SU-DHL-6 (cell line): ENCODE measurements at regions not wholly inside any gene's neighbourhood (a gene's known extent, or its start where the extent isn't known, plus 50 kb on each side); places are given as distances from the start of the nearest gene placed in this dataset.

Experiments
- H2AFZ ChIP-seq: fragments of 200-600 bp; sonication (generic); 2 replicates; pipeline ENCODE4 v1.6.1; 2014; ENCODE audit warnings: low read depth, mild to moderate bottlenecking, moderate library complexity, mixed read lengths, antibody characterized with exemption, low read length; ENCODE audit not compliant: severe bottlenecking
- H3F3A ChIP-seq: fragments of 200-600 bp; shearing (Covaris generic); 2 replicates; pipeline ENCODE4 v1.6.0; 2016; ENCODE audit warnings: antibody characterized with exemption, mild to moderate bottlenecking; ENCODE audit not compliant: insufficient read depth
- H3K27ac ChIP-seq: fragments of 200-600 bp; sonication (generic); 2 replicates; pipeline ENCODE4 v1.5.1; 2016; ENCODE audit warnings: low read depth, mild to moderate bottlenecking, low read length, moderate library complexity, mixed read lengths
- H3K27me3 ChIP-seq: fragments of 200-600 bp; sonication (generic), shearing (Covaris generic); 2 replicates; pipeline ENCODE4 v1.6.0; 2014; ENCODE audit warnings: mild to moderate bottlenecking, low read length
- H3K36me3 ChIP-seq: fragments of 200-600 bp; sonication (generic); 2 replicates; pipeline ENCODE4 v1.6.1; 2014; ENCODE audit warnings: mild to moderate bottlenecking, low read length, mixed read lengths
- H3K4me2 ChIP-seq: fragments of 300-600, 200-600 bp; shearing (Covaris generic), sonication (generic); 2 replicates; pipeline ENCODE4 v1.6.0; 2014; ENCODE audit warnings: low read length, low read depth, mild to moderate bottlenecking; ENCODE audit not compliant: poor library complexity, severe bottlenecking
- H3K4me3 ChIP-seq: fragments of 200-600 bp; sonication (generic); 2 replicates; pipeline ENCODE4 v1.5.1; 2014; ENCODE audit warnings: antibody characterized with exemption, low read length, mild to moderate bottlenecking, mixed read lengths; ENCODE audit not compliant: insufficient read depth, poor library complexity, severe bottlenecking
- H3K79me2 ChIP-seq: fragments of 200-600 bp; sonication (generic); 2 replicates; pipeline ENCODE4 v1.6.1; 2014; ENCODE audit warnings: mild to moderate bottlenecking, low read length, moderate library complexity; ENCODE audit not compliant: insufficient read depth
- H3K9ac ChIP-seq: fragments of 200-600 bp; sonication (generic); 2 replicates; pipeline ENCODE4 v1.7.0; 2014; ENCODE audit warnings: mild to moderate bottlenecking, low read length
- H3K9me2 ChIP-seq: fragments of 200-600 bp; sonication (generic); replicated peaks from 2 replicates; pipeline ENCODE4 v1.6.1; 2014; ENCODE audit warnings: low read length; ENCODE audit not compliant: insufficient read depth
- H3K9me3 ChIP-seq: fragments of 200-600 bp; sonication (generic); 2 replicates; pipeline ENCODE4 v1.6.1; 2014; ENCODE audit warnings: low read length, mixed read lengths; ENCODE audit not compliant: insufficient read depth
- H4K20me1 ChIP-seq: fragments of 200-600 bp; sonication (generic); 2 replicates; pipeline ENCODE4 v1.6.1; 2014; ENCODE audit warnings: low read depth, mild to moderate bottlenecking, antibody characterized with exemption, low read length, moderate library complexity, mixed read lengths
- EZH2phosphoT487 ChIP-seq: fragments of 200-600 bp; sonication (generic), shearing (Covaris generic); conservative IDR thresholded peaks from 2 replicates; pipeline ENCODE4 v1.6.1; 2018; ENCODE audit warnings: mild to moderate bottlenecking, antibody characterized with exemption, low read length, moderate library complexity, mixed read lengths
- TF ChIP-seq, protein P1 (sequence below): fragments of 200-600 bp; sonication (generic); IDR thresholded peaks from one replicate; pipeline ENCODE4 v1.5.1; 2017; ENCODE audit warnings: antibody characterized with exemption, mild to moderate bottlenecking, low read length, moderate library complexity; ENCODE audit not compliant: insufficient read depth, poor library complexity, severe bottlenecking

DNA sequence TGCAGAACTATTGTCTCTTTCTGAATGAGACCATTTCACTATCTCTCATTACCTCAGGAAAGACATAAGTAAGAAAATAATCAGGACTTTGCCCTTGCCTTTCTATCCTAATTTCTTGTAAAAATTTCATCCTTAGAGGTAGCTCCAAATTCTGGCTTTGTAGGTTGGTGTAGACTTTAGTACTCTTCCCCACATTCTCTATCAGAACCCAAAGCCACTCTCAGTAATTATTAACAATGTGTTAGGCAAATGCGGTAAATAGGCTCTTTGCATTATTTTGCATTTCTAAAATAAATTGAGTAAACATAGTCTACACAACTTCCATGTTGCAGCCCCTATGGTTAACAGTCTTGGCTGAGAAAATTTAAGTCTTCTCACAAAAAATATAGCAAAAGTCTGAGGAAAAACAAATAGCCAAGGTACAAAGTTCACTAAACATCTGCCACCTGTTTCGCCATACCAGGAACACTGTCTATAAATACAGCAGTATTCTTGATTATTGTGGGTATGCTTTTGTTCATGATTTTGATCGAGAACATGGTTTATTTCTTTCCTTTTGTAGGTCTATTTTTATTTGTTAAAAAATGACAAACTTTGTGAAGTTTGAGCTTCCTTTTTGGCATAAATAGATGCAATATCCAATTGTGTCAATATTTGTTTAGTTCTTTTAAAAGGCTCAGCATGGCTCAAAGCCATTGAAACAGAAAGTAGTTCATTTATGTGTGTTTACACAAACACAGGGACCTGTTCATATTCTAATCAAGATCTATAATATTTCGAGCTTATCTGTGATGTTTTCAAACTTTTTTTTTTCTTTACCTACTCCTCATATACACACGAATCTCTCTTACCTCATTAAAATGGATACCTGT is 1061.5 kb downstream of the CNTNAP5 start:
- Histone ChIP-seq H3K9ac (no peak overlapping the region), H3K36me3 (no peaks in the 10 kb centered on the region), H3K9me3 (no peaks in the 10 kb centered on the region), H3K27ac (no peak overlapping the region), H2AFZ (no peak overlapping the region), H3F3A (no peaks in the 10 kb centered on the region), H3K27me3 (no peaks in the 10 kb centered on the region), H3K79me2 (no peaks in the 10 kb centered on the region), H3K4me2 (no peak overlapping the region), H3K4me3 (no peak overlapping the region), H3K9me2 (no peaks in the 10 kb centered on the region), H4K20me1 (no peaks in the 10 kb centered on the region)
- no peak for TF ChIP-seq EZH2phosphoT487

DNA sequence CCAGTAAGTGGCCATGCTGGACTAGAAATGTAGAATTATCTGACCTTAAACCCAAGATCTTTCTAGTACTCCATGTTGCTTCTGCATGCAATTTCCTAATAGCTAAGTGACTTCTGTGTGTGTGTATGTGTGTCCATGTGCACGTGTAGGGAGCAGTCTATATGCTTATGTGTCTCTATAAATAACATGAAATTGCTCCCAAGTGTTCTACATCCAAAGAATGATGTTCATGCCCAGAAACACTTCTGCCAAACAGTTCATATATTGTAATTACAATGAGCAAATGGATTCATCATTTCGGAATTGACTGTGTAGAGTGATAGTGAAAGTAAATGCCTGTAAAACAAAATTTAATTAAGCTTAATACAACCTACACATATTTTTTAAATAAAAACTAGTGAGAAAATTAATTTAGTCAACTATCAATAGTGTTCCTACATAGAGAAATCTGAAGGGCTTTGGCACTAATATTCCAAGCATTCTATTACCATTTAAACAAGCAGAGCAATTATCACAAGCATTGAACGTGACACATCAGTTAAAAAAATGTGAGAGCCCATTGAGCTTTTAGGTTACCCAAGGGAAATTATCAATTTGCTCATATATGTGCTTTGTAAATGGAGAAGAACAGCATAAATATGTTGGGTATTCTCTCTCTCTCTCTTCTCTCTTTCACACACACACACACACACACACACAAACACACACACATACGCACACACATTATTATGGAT is 1067.4 kb downstream of the CNTNAP5 start:
- TF ChIP-seq EZH2phosphoT487 = no peak
- TF ChIP-seq, protein P1, sequence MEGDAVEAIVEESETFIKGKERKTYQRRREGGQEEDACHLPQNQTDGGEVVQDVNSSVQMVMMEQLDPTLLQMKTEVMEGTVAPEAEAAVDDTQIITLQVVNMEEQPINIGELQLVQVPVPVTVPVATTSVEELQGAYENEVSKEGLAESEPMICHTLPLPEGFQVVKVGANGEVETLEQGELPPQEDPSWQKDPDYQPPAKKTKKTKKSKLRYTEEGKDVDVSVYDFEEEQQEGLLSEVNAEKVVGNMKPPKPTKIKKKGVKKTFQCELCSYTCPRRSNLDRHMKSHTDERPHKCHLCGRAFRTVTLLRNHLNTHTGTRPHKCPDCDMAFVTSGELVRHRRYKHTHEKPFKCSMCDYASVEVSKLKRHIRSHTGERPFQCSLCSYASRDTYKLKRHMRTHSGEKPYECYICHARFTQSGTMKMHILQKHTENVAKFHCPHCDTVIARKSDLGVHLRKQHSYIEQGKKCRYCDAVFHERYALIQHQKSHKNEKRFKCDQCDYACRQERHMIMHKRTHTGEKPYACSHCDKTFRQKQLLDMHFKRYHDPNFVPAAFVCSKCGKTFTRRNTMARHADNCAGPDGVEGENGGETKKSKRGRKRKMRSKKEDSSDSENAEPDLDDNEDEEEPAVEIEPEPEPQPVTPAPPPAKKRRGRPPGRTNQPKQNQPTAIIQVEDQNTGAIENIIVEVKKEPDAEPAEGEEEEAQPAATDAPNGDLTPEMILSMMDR = no peak
- no peaks in the 10 kb centered on the region for H4K20me1 ChIP-seq
- H3K9me3 ChIP-seq = no peaks in the 10 kb centered on the region
- no peaks in the 10 kb centered on the region for H3K36me3 ChIP-seq
- no peak overlapping the region for H3K27ac ChIP-seq
- no peaks in the 10 kb centered on the region for H3K27me3 ChIP-seq
- H3K4me3 ChIP-seq = no peak overlapping the region
- no peaks in the 10 kb centered on the region for H3F3A ChIP-seq
- H3K79me2 ChIP-seq = no peaks in the 10 kb centered on the region
- no peak overlapping the region for H3K9ac ChIP-seq
- H3K9me2 ChIP-seq = no peaks in the 10 kb centered on the region
- H2AFZ ChIP-seq = no peak overlapping the region
- no peak overlapping the region for H3K4me2 ChIP-seq

DNA sequence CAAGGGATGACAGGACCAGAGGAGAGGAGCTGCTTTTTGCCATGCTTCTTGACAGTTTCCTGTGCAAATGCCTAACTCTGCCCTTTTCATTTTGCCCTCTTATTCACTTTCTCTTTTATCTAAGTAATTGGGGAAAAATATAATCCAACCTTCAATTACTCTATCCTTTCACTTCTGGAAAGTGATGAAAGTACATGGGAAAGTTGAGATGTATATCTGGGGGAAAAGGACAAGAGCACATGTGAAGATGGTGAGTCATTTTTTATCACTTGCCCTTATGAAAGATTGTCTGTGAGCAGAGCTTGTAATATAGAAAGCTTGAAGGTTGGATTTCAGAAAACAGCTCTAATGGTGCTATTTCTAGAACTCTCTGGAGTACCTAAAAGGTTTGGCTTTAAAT is 1070.7 kb downstream of the CNTNAP5 start:
- H3K27ac ChIP-seq = no peak overlapping the region
- H3K79me2 ChIP-seq = no peaks in the 10 kb centered on the region
- no peaks in the 10 kb centered on the region for H3F3A ChIP-seq
- no peak overlapping the region for H3K4me2 ChIP-seq
- no peak for TF ChIP-seq EZH2phosphoT487
- TF ChIP-seq, protein P1 = no peak
- no peaks in the 10 kb centered on the region for H3K9me2 ChIP-seq
- H3K4me3 ChIP-seq = no peak overlapping the region
- H3K9me3 ChIP-seq = no peaks in the 10 kb centered on the region
- H3K27me3 ChIP-seq = no peaks in the 10 kb centered on the region
- H3K36me3 ChIP-seq = no peaks in the 10 kb centered on the region
- no peak overlapping the region for H2AFZ ChIP-seq
- H4K20me1 ChIP-seq = no peaks in the 10 kb centered on the region
- no peak overlapping the region for H3K9ac ChIP-seq

DNA sequence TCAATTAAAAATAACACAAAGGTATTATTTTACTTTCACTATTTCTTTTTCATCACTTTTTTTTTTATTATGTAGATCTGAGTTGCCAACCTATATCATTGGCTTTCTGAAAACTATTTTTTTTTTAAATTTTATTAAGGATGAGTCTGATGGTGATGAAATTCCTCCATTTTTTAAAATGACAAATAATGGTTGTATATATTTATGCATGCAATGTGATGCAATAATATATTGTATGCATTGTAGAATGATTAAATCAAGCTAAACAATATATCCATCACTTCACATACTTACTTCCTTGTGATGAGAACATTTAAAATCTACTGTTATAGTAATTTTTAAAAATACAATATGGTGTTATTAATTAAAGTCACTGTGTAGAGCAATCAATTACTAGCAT is 1081.6 kb downstream of the CNTNAP5 start:
- Histone ChIP-seq H2AFZ (no peak overlapping the region), H3K9ac (no peak overlapping the region), H3K9me3 (no peaks in the 10 kb centered on the region), H4K20me1 (no peaks in the 10 kb centered on the region), H3K27ac (no peak overlapping the region), H3K4me3 (no peak overlapping the region), H3K36me3 (no peaks in the 10 kb centered on the region), H3K4me2 (no peak overlapping the region), H3K9me2 (no peaks in the 10 kb centered on the region), H3K79me2 (no peaks in the 10 kb centered on the region), H3F3A (no peaks in the 10 kb centered on the region), H3K27me3 (no peaks in the 10 kb centered on the region)
- TF ChIP-seq, protein P1 = no peak
- TF ChIP-seq EZH2phosphoT487 = no peak
